ENCODE measurements at regions not wholly inside any gene's neighbourhood (a gene's known extent, or its start where the extent isn't known, plus 50 kb on each side); places are given as distances from the start of the nearest gene placed in this dataset.
A peak's percentile ranks its signal among the peaks of the same experiment; 100 is the strongest.
"Not testable (repeated sequence)": the region's sequence is repeated elsewhere in the genome, so short reads cannot be mapped to it uniquely, and the experiment has no call there.

GRCh38 chr13:42373048-42373812 is 101.3 kb downstream of the AKAP11 start:
- ChIA-PET CTCF (interaction anchor here (0.7 to 1.4 kb wide), 3 partner anchors 9 to 185 kb away, joined by 3 read pairs; no protein-coding TSS in a partner anchor), POLR2A (interaction anchor here (1.0 to 17.7 kb wide), 3 partner anchors 17 to 20 kb away, joined by 3 to 301 read pairs (median 5); no protein-coding TSS in a partner anchor)
- DNase-seq = no peak
- H3K36me3 Mint-ChIP-seq (ENCODE audit: low read depth) = peaks cover 5% of the 10 kb centered on the region
- no peaks in the 10 kb centered on the region for H3K9me3 Mint-ChIP-seq
- H3K27me3 Mint-ChIP-seq = no peaks in the 10 kb centered on the region
- peaks cover 76% of the 10 kb centered on the region for H3K4me1 Mint-ChIP-seq
- H3K4me3 Mint-ChIP-seq = no peak overlapping the region
- H3K27ac Mint-ChIP-seq = peak overlapping the region; percentile 67

GRCh38 chr13:42375663-42376062 is 103.7 kb downstream of the AKAP11 start:
- DNase-seq = no peak
- Mint-ChIP-seq H3K36me3 (ENCODE audit: low read depth) (peaks cover 11% of the 10 kb centered on the region), H3K4me1 (peaks cover 76% of the 10 kb centered on the region), H3K4me3 (no peak overlapping the region), H3K27me3 (no peaks in the 10 kb centered on the region), H3K9me3 (no peaks in the 10 kb centered on the region), H3K27ac (no peak overlapping the region)
- ChIA-PET CTCF (no interaction called here), POLR2A (interaction anchor here (17.7 kb wide), 1 partner anchor 18 kb away, joined by 301 read pairs; no protein-coding TSS in a partner anchor)

DNA sequence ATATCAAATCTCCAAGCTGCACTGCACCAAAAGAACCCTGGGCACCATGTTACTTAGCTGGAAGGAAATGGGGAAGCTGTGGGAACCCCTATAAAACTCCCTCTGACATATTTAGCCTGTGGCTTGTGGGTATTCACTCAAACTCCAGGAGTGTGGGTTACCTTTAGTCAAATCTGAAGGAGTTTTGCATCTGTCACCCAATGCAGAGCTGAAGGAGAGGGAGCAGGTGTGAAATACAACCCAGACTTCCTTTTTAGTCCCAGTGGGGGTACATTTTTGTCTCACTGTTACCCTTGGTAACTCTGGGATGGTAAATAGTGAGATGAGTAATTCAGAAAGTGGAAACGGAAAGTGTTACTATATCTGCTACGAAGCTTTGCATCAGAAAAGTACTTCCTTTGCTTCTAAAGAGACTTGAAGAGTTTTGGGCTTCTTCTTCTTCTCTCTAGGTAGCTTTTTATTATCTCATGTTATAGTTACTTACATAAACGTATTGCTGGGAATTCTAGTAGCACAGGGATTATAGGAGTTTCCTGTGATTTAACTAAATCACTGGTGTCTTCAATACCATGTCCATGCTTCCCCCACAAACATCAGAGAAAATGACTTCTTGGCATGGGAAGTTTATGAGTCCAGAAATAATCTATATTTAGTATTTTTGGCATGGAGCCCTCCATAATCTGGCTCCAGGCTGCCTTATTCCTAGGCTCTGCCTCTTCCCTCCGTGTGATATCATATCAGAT is 105.9 kb downstream of the AKAP11 start:
- peak; percentile 55 for DNase-seq
- H3K9me3 Mint-ChIP-seq = peaks cover 15% of the 10 kb centered on the region
- H3K36me3 Mint-ChIP-seq (ENCODE audit: low read depth) = peaks cover 20% of the 10 kb centered on the region
- H3K27me3 Mint-ChIP-seq = no peaks in the 10 kb centered on the region
- no peak overlapping the region for H3K4me3 Mint-ChIP-seq
- H3K27ac Mint-ChIP-seq = peak overlapping the region; percentile 90
- ChIA-PET POLR2A (interaction anchor here (0.8 to 17.7 kb wide), 13 partner anchors 9 to 615 kb away, joined by 3 to 301 read pairs (median 4); partner anchors contain the start of genes AKAP11 and EPSTI1), CTCF (interaction anchor here (0.8 to 1.5 kb wide), 2 partner anchors 13 to 18 kb away, joined by 3 to 7 read pairs; no protein-coding TSS in a partner anchor)
- H3K4me1 Mint-ChIP-seq = peaks cover 70% of the 10 kb centered on the region

- peaks cover 15% of the 10 kb centered on the region for H3K9me3 Mint-ChIP-seq
- H3K27me3 Mint-ChIP-seq = no peaks in the 10 kb centered on the region
- no peak overlapping the region for H3K4me3 Mint-ChIP-seq
- DNase-seq = no peak
- peak overlapping the region; percentile 90 for H3K27ac Mint-ChIP-seq
- H3K4me1 Mint-ChIP-seq = peaks cover 66% of the 10 kb centered on the region
- CTCF ChIA-PET = interaction anchor here (1.5 kb wide), 1 partner anchor 14 kb away, joined by 3 read pairs; no protein-coding TSS in a partner anchor
- POLR2A ChIA-PET = interaction anchor here (0.8 to 17.7 kb wide), 11 partner anchors 9 to 614 kb away, joined by 3 to 301 read pairs (median 4); partner anchors contain the start of genes AKAP11 and EPSTI1
- H3K36me3 Mint-ChIP-seq (ENCODE audit: low read depth) = peaks cover 20% of the 10 kb centered on the region
These were observed 106.4 kb downstream of the AKAP11 start for GRCh38 chr13:42378383-42378780.

GRCh38 chr13:42379241-42379640 is 107.3 kb downstream of the AKAP11 start:
- no peak overlapping the region for H3K4me3 Mint-ChIP-seq
- ChIA-PET CTCF (no interaction called here), POLR2A (interaction anchor here (1.2 to 17.7 kb wide), 5 partner anchors 10 to 115 kb away, joined by 4 to 301 read pairs (median 9); no protein-coding TSS in a partner anchor)
- no peaks in the 10 kb centered on the region for H3K27me3 Mint-ChIP-seq
- DNase-seq = no peak
- peaks cover 16% of the 10 kb centered on the region for H3K9me3 Mint-ChIP-seq
- peak overlapping the region; percentile 90 for H3K27ac Mint-ChIP-seq
- peaks cover 61% of the 10 kb centered on the region for H3K4me1 Mint-ChIP-seq
- peaks cover 20% of the 10 kb centered on the region for H3K36me3 Mint-ChIP-seq (ENCODE audit: low read depth)

GRCh38 chr13:42380420-42381164 is 108.6 kb downstream of the AKAP11 start:
- Mint-ChIP-seq H3K36me3 (ENCODE audit: low read depth) (peaks cover 20% of the 10 kb centered on the region), H3K27ac (peak overlapping the region; percentile 44), H3K4me3 (no peak overlapping the region), H3K9me3 (peaks cover 17% of the 10 kb centered on the region), H3K4me1 (peaks cover 51% of the 10 kb centered on the region), H3K27me3 (no peaks in the 10 kb centered on the region)
- CTCF ChIA-PET = interaction anchor here (0.8 to 3.1 kb wide), 2 partner anchors 12 to 25 kb away, joined by 3 to 13 read pairs; no protein-coding TSS in a partner anchor
- POLR2A ChIA-PET = interaction anchor here (0.7 to 17.7 kb wide), 5 partner anchors 13 to 114 kb away, joined by 3 to 301 read pairs (median 5); no protein-coding TSS in a partner anchor
- no peak for DNase-seq

- H3K9me3 Mint-ChIP-seq = peaks cover 17% of the 10 kb centered on the region
- no peak for DNase-seq
- no peak overlapping the region for H3K4me3 Mint-ChIP-seq
- POLR2A ChIA-PET = interaction anchor here (2.2 to 17.7 kb wide), 2 partner anchors 12 to 25 kb away, joined by 9 to 301 read pairs; no protein-coding TSS in a partner anchor
- no peak overlapping the region for H3K27ac Mint-ChIP-seq
- CTCF ChIA-PET = interaction anchor here (0.8 to 3.1 kb wide), 2 partner anchors 12 to 26 kb away, joined by 3 to 13 read pairs; no protein-coding TSS in a partner anchor
- peaks cover 46% of the 10 kb centered on the region for H3K4me1 Mint-ChIP-seq
- peaks cover 20% of the 10 kb centered on the region for H3K36me3 Mint-ChIP-seq (ENCODE audit: low read depth)
- H3K27me3 Mint-ChIP-seq = no peaks in the 10 kb centered on the region
These were observed 109.1 kb downstream of the AKAP11 start for GRCh38 chr13:42381165-42381425.

- ChIA-PET POLR2A (interaction anchor here (2.2 to 17.7 kb wide), 2 partner anchors 12 to 25 kb away, joined by 9 to 301 read pairs; no protein-coding TSS in a partner anchor), CTCF (interaction anchor here (0.8 to 3.1 kb wide), 2 partner anchors 11 to 26 kb away, joined by 3 to 13 read pairs; no protein-coding TSS in a partner anchor)
- not testable (repeated sequence) for DNase-seq, H3K27me3 Mint-ChIP-seq, H3K4me3 Mint-ChIP-seq, H3K27ac Mint-ChIP-seq
- peaks cover 43% of the 10 kb centered on the region for H3K4me1 Mint-ChIP-seq
- peaks cover 20% of the 10 kb centered on the region for H3K36me3 Mint-ChIP-seq (ENCODE audit: low read depth)
- H3K9me3 Mint-ChIP-seq = peaks cover 17% of the 10 kb centered on the region
These were observed 109.5 kb downstream of the AKAP11 start for GRCh38 chr13:42381426-42381825.

GRCh38 chr13:42383025-42383424 is 111.1 kb downstream of the AKAP11 start:
- ChIA-PET CTCF (interaction anchor here (1.0 kb wide), 2 partner anchors 10 to 18 kb away, joined by 3 read pairs; no protein-coding TSS in a partner anchor), POLR2A (interaction anchor here (17.7 kb wide), 1 partner anchor 10 kb away, joined by 301 read pairs; no protein-coding TSS in a partner anchor)
- Mint-ChIP-seq H3K36me3 (ENCODE audit: low read depth) (peaks cover 28% of the 10 kb centered on the region), H3K27ac (no peak overlapping the region), H3K27me3 (no peaks in the 10 kb centered on the region), H3K4me3 (no peak overlapping the region), H3K4me1 (peaks cover 44% of the 10 kb centered on the region), H3K9me3 (peaks cover 20% of the 10 kb centered on the region)
- DNase-seq = no peak

GRCh38 chr13:42384265-42384664 is 112.3 kb downstream of the AKAP11 start:
- Mint-ChIP-seq H3K27ac (no peak overlapping the region), H3K27me3 (no peaks in the 10 kb centered on the region), H3K4me3 (no peak overlapping the region), H3K9me3 (peaks cover 20% of the 10 kb centered on the region), H3K4me1 (peaks cover 42% of the 10 kb centered on the region), H3K36me3 (ENCODE audit: low read depth) (peaks cover 22% of the 10 kb centered on the region)
- POLR2A ChIA-PET = interaction anchor here (17.7 kb wide), 1 partner anchor 9 kb away, joined by 301 read pairs; no protein-coding TSS in a partner anchor
- DNase-seq = no peak
- CTCF ChIA-PET = interaction anchor here (0.6 kb wide), 1 partner anchor 16 kb away, joined by 3 read pairs; no protein-coding TSS in a partner anchor

DNA sequence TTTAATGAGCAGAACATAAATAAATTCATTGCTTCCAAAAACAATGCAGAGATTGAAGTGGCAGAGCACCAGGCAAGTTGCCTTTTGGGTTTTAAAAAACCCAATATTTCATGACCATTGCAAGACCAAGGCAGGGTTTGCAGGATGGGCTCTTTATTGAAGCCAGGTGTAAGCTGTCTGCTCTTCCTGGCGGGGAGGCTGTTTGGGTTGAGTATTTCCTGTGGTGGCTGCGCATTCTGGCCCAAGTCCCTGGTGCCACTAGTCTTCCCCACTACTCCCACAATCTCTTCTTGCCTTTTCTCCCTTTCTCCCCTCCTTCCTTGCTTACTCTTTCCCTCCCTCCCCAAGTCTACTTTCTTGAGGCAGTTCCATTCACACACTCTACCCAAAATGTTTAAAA is 116.4 kb downstream of the AKAP11 start:
- no peaks in the 10 kb centered on the region for H3K27me3 Mint-ChIP-seq
- peaks cover 12% of the 10 kb centered on the region for H3K36me3 Mint-ChIP-seq (ENCODE audit: low read depth)
- peaks cover 50% of the 10 kb centered on the region for H3K4me1 Mint-ChIP-seq
- no peak overlapping the region for H3K4me3 Mint-ChIP-seq
- H3K9me3 Mint-ChIP-seq = peaks cover 6% of the 10 kb centered on the region
- DNase-seq = no peak
- CTCF ChIA-PET = interaction anchor here (0.7 to 1.0 kb wide), 2 partner anchors 33 to 1429 kb away, joined by 3 to 4 read pairs; no protein-coding TSS in a partner anchor
- H3K27ac Mint-ChIP-seq = peak overlapping the region; percentile 0
- POLR2A ChIA-PET = interaction anchor here (0.9 to 11.5 kb wide), 4 partner anchors 8 to 33 kb away, joined by 3 to 301 read pairs (median 4); no protein-coding TSS in a partner anchor

DNA sequence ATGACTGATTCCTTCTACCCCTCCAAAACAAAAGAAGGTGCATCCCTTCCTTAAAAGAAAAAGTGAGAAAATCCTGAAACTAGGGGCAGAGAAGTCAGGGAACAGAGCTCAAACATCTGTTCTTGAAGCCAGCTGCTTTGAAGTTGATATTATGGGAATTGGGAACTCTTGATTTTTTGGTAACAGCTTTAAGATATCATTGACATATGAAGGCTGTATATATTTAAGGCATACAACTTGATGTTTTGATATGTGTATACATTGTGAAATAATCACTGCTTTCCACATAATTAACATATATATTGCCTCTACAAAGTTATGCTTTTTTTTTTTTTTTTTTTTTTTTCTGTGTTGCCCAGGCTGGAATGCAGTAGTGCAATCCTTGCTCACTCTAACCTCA is 117.1 kb downstream of the AKAP11 start:
- CTCF ChIA-PET = interaction anchor here (0.7 kb wide), 2 partner anchors 1207 to 1429 kb away, joined by 3 to 4 read pairs; no protein-coding TSS in a partner anchor
- Mint-ChIP-seq H3K27me3 (no peaks in the 10 kb centered on the region), H3K27ac (no peak overlapping the region), H3K4me3 (no peak overlapping the region), H3K4me1 (peaks cover 57% of the 10 kb centered on the region), H3K9me3 (peaks cover 6% of the 10 kb centered on the region), H3K36me3 (ENCODE audit: low read depth) (peaks cover 12% of the 10 kb centered on the region)
- POLR2A ChIA-PET = interaction anchor here (1.2 to 11.5 kb wide), 2 partner anchors 8 to 13 kb away, joined by 3 to 301 read pairs; no protein-coding TSS in a partner anchor
- DNase-seq = no peak

Data from activated CD4-positive, alpha-beta memory T cell treated with anti-CD3 and anti-CD28 coated beads, Interleukin-2, amount 10 ng/mL, durations not matched to agents 7 days and 5 days (primary cell).